Hematopoietic multipotent progenitor cell treated with erythropoietin and hydrocortisone succinate and interleukin-3 and kit ligand, for 4 days (in vitro differentiated cells): ENCODE measurements at regions not wholly inside any gene's neighbourhood (a gene's known extent, or its start where the extent isn't known, plus 50 kb on each side); places are given as distances from the start of the nearest gene placed in this dataset.

Experiments used
- DNase-seq: peaks from one replicate; pipeline ENCODE4 v3.0.0-alpha.2; 2015

DNA sequence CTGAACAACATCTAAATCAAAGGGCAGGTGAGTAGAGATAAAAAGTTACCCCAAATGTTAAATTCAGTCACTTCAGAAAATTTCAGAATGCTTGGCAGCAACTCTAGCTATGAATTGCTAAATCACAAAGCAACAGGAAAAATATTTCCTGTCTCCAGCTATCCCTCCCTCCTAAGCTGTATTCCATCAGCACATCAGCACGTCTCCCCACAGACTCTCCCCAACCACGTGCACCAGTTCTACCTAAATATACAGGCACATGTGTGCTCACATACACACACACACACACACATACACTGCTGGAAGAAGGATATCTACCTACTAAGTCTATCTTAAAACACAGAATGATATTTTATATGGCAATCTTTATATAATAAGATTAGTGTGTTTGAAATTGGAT lies 177.1 kb upstream of the ARHGEF26 start:
- no peak for DNase-seq

DNA sequence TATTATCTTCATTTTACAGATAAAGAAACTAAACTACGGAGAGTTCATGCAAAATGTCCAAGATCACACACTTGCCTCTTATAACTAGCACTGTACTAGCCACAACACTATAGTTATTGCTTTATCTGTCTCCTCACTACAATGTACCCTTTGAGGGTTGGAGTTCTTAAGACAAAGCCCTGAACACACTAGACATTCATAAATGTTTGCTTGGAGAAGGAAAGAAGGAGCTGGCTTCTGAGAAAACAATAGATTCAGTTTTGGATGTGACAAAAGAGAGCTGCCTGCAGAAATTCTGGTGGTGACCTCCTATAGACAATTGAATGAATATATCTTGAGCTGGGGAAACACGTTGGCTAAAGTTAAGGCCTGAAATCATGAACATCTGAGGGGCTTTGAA lies 169.9 kb upstream of the ARHGEF26 start:
- DNase-seq: no peak

DNA sequence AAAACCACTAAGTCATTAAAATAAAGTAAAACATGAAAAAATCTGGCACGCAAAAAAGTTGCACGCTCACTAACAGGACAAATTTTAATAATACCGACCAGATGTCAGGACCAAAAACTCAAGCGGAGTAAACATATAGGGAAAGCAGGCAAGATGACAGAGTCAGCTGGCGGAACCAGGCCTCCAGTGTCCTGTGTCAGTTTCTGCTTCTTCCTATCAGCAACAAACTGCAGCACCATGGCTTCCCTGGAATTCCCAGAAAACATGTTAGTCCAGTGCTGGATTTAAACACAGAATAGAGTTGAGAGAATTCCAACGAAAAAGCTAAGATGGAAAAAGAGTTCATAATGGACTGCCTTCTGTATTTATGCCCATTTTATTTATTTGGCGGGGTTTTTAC lies 169.1 kb upstream of the ARHGEF26 start:
- DNase-seq: no peak

DNA sequence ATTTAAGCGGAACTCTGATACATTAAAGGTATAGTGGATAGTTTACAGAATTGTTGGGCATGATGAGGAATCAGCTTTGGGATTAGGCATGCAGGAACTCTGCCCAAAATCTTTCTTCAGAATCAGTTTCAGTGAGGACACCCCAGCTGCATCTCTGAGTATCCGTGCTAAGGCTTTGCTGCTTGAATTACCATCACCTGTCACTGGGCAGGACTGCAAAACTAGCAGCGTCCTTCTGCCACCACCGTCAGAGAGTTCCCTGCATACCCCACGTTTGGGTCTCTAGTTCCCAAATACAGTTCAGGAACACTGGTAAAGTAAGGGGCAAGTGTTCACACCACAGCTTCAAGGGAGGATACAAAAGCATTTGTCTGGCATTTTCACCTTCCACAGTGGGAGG lies 164.6 kb upstream of the ARHGEF26 start:
- DNase-seq: no peak

DNA sequence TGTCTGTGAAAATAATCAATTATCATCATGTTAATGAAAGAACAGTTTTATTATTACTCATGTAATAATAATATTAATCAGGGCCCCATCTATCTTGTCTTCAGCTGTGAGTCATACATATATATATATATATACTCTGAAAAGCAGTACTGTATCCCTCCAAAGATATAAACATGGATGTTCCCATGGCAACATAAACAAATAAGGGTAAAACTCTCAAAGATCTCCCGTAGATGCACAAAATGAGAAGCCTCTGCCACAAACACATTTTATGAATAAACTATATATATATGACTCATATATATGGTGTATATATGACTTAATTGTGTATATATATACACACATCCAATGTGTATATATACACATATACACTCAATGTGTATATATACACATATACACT lies 163.8 kb upstream of the ARHGEF26 start:
- DNase-seq: no peak

GRCh38 chr3:153958635-153959595 lies 162.3 kb upstream of the ARHGEF26 start:
- DNase-seq: no peak

- no peak for DNase-seq
Observed at GRCh38 chr3:153960458-153961074, 160.6 kb upstream of the ARHGEF26 start.

DNA sequence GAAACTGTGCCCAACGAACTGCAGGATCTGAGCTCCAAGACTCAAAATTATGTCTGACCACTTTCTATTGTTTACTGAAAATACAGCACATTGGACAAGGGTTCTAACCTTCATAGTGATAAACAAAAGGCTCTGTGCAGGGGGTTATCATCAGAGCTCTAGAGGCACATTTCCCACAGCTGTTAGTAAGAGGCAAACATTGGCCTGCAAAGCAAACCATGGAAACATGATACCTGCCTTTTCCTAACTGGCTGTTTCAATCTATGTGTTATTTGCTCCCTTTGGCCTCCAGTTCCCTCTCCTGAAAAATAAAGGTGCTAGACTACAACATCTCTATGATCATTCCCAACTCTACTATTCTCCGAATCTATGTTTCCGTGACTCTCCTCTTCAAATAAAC lies 159.7 kb upstream of the ARHGEF26 start:
- DNase-seq: no peak

GRCh38 chr3:153963012-153963411 lies 158.2 kb upstream of the ARHGEF26 start:
- DNase-seq: no peak

GRCh38 chr3:153967260-153967659 lies 153.9 kb upstream of the ARHGEF26 start:
- DNase-seq: no peak

DNA sequence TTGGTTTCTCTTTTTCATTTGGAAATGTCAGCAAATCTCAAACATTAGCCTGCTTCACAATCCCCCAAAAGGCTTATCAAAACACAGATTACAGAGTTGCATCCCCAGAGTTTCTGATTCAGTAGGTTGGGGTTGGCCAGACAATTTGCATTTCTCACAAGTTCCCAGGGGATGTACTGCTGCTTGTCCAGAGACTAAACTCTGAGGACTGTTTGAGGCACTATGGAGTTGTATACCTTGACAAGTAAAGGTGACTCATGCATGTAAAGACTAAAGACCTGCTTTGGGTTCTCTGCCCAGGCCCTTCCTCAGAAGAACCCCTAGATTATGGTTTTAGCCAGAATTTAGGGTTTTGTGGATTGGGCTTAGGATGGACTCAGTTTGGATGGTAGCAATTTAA lies 151.1 kb upstream of the ARHGEF26 start:
- no peak for DNase-seq

- peak; percentile 47 for DNase-seq
Observed at GRCh38 chr3:153970741-153971347, 150.3 kb upstream of the ARHGEF26 start.

- DNase-seq: no peak
Observed at GRCh38 chr3:153972862-153973261, 148.3 kb upstream of the ARHGEF26 start.

DNA sequence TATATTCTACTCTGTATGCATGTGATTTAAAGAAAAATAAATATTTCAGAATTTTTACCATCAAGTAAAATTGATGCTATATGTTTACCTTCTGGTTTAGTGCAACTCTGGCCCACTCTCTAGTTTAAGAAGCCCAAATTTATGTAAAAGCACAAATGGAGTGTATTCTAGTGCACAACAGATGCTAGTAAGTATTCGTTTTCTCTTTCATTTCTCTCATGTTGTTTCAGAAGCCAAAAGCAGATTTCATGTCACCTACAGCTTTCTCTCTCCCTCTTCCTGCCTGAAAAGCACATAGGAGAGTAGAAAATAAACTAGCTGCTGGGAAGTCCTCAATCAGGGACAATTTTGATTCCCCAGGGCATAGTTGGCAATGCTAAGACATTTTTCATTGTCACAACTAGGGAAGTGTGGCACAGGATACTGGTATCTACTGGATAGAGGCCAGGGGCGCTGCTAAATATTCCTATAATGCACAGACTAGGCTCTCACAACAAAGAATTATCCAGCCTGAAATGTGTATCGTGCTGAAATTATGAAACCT lies 147.4 kb upstream of the ARHGEF26 start:
- DNase-seq: no peak

- no peak for DNase-seq
Observed at GRCh38 chr3:153974614-153975013, 146.6 kb upstream of the ARHGEF26 start.

DNA sequence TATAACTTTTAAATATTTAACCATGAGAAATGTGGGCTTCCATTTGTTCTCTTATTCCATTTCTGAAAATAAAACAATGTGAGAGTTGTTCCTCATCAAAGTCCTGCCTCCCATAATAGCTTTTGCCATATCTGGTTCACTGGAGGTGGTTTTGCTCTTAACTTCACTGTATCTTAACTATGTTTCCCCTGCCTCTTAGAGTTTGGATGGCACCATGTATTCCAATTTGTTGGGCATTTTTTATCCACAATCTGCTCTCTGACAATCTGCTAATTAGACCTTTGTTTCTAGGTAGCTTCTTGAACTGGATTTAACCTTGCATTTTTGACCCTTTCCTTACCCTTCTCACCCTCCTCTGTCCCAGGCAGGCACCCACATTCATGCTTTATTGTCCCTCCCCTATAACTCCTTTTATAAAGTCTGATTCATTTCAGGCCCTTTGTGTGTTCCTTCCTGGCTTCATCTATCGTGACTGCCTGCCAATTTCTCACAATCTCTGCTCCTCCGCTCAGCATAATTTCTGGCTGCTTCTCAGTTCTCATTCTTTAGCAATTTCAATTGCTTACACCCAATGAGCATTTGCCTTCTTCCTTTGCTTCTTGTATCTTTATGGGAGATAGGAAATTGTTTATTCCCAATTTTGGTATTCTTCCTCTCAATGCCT lies 144.2 kb upstream of the ARHGEF26 start:
- DNase-seq: no peak

DNA sequence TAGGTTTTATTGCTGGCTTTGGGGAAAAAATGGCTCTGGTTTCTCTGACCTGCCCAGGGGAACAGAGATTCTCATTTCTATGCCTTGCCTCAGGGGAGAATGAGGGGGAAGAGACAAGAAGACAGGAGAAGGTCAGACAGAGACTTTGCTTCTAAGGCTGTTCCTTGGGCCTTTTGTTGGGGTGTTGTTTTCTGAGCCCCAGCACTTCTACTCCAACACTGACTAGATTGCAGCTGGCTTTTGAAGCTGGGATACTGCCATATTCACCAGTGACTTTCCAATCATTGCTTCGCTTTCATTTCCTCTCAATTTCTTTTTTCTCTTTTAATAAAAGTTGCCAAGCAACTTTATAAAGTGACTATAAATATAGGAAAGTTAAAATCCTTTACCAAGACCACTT lies 143.2 kb upstream of the ARHGEF26 start:
- DNase-seq: no peak

- no peak for DNase-seq
Observed at GRCh38 chr3:153979418-153980251, 141.6 kb upstream of the ARHGEF26 start.

DNA sequence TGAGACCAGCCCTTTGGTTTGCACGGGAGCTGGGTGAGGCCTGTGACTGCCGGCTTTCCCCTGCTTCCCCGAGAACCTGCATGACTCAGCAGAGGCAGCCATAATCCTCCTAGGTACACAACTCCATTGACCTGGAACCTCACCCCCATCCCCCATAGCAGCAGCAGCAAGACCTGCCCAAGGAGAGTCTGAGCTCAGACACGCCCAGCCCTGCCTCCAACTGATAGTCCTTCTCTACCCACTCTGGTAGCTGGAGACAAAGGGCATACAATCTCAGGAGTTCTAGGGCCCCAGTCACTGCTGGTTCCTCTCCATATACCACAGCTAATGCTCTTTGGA lies 141.0 kb upstream of the ARHGEF26 start:
- DNase-seq: peak; percentile 41

DNA sequence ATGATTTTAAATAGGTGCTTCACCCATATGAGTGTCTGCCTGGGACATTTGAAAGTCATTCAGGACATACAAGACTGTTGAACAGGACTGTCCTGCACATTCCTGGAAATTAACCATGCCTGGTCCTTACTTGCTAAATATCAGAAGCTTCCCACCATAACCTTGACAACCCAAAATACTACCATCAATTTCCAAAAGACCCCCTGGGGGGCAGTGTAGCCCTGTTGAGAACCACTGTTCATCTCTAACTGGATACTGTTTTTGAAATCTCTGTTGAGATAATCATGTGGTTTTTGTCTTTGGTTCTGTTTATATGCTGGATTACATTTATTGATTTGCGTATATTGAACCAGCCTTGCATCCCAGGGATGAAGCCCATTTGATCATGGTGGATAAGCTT lies 123.8 kb upstream of the ARHGEF26 start:
- peak; percentile 41 for DNase-seq

GRCh38 chr3:154003649-154004048 lies 117.5 kb upstream of the ARHGEF26 start:
- DNase-seq: no peak

DNA sequence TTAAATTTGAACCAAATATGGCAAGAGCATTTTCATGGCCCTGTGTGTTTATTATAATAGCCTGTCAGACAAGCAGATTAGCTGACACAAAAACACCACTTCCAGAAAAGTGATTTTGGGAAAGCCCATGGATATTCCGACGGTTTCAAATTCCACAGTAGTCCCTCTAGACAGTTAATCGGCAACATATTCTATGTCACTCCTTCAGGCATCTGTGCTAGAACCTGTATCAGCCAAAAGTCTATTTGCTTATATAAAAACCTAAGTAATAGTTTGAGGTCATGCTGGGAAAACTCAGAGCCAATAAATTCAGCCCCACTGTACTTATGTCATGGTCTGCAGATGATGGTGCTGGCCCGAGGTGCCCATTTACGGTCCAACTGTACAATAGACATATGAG lies 110.2 kb upstream of the ARHGEF26 start:
- no peak for DNase-seq
